Esophagus squamous epithelium (tissue), 4 donors: ENCODE measurements at regions not wholly inside any gene's neighbourhood (a gene's known extent, or its start where the extent isn't known, plus 50 kb on each side); places are given as distances from the start of the nearest gene placed in this dataset.

Experiments used
- CTCF ChIP-seq, 6 experiments: fragments of 450-650 bp in 4 of 6; fragments of 200-600 bp in 2 of 6; sonication (generic) in 2 of 6; IDR thresholded peaks; one replicate each; pipeline ENCODE4 v1.5.1; 2016 to 2019; ENCODE audit warnings: antibody characterized with exemption in 6 of 6, mild to moderate bottlenecking in 4 of 6, moderate library complexity in 4 of 6
- POLR2A ChIP-seq, 4 donors: fragments of 450-650 bp; IDR thresholded peaks; one replicate each; pipeline ENCODE4 v1.6.1; 2017; ENCODE audit warnings: antibody characterized with exemption in 4 of 4, mild to moderate bottlenecking in 4 of 4, moderate library complexity in 3 of 4

GRCh38 chr16:51731160-51731559 lies 580.1 kb upstream of the SALL1 start:
- TF ChIP-seq CTCF (IDR thresholded peaks at IDR 0.05) (no peak), POLR2A (IDR thresholded peaks at IDR 0.05) (no peak)
